IgD-negative memory B cell (primary cell): ENCODE measurements at regions not wholly inside any gene's neighbourhood (a gene's known extent, or its start where the extent isn't known, plus 50 kb on each side); places are given as distances from the start of the nearest gene placed in this dataset.

Experiments
- H3K27ac Mint-ChIP-seq, 3 donors: one replicate each; pipeline ENCODE4 v1.8.0; 2020 to 2022; ENCODE audit warnings: mild to moderate bottlenecking in 3 of 3, mixed read lengths in 3 of 3, moderate library complexity in 1 of 3
- H3K27me3 Mint-ChIP-seq: one replicate; pipeline ENCODE4 v1.8.0; 2021; ENCODE audit warnings: mixed read lengths
- H3K36me3 Mint-ChIP-seq: one replicate; pipeline ENCODE4 v1.8.0; 2020; ENCODE audit warnings: mild to moderate bottlenecking, mixed read lengths
- H3K4me1 Mint-ChIP-seq, 3 donors: one replicate each; pipeline ENCODE4 v1.8.0; 2020 to 2022; ENCODE audit warnings: mixed read lengths in 3 of 3, mild to moderate bottlenecking in 1 of 3
- H3K4me3 Mint-ChIP-seq, 4 donors: one replicate each; pipeline ENCODE4 v1.8.0; 2020 to 2022; ENCODE audit warnings: mild to moderate bottlenecking in 4 of 4, mixed read lengths in 4 of 4, moderate library complexity in 3 of 4
- H3K9me3 Mint-ChIP-seq, 3 donors: one replicate each; pipeline ENCODE4 v1.8.0; 2020 to 2021; ENCODE audit warnings: mixed read lengths in 3 of 3, mild to moderate bottlenecking in 1 of 3

GRCh38 chr3:16114930-16115329 lies 59.5 kb upstream of the GALNT15 start:
- no peak overlapping the region for H3K27ac Mint-ChIP-seq
- H3K4me3 Mint-ChIP-seq: no peak overlapping the region
- no peaks in the 10 kb centered on the region for H3K4me1 Mint-ChIP-seq
- peaks cover 4% of the 10 kb centered on the region for H3K27me3 Mint-ChIP-seq
- peaks cover 6% of the 10 kb centered on the region for H3K36me3 Mint-ChIP-seq
- peaks cover 1 to 6% (median 5%) of the 10 kb centered on the region in 3 donors for H3K9me3 Mint-ChIP-seq

- peaks cover 0 to 3% (median 0%) of the 10 kb centered on the region in 3 donors for H3K9me3 Mint-ChIP-seq
- H3K27me3 Mint-ChIP-seq: peaks cover 4% of the 10 kb centered on the region
- no peaks in the 10 kb centered on the region for H3K4me1 Mint-ChIP-seq
- H3K27ac Mint-ChIP-seq: no peak overlapping the region
- no peak overlapping the region for H3K4me3 Mint-ChIP-seq
- peaks cover 6% of the 10 kb centered on the region for H3K36me3 Mint-ChIP-seq
These were observed 56.1 kb upstream of the GALNT15 start for GRCh38 chr3:16118396-16118795.

- peak overlapping the region in 1 of 3 donors; percentile 24 for H3K27ac Mint-ChIP-seq
- H3K36me3 Mint-ChIP-seq: peaks cover 2% of the 10 kb centered on the region
- no peak overlapping the region for H3K4me3 Mint-ChIP-seq
- peaks cover 4% of the 10 kb centered on the region for H3K27me3 Mint-ChIP-seq
- no peaks in the 10 kb centered on the region for H3K4me1 Mint-ChIP-seq
- H3K9me3 Mint-ChIP-seq: peaks cover 0 to 3% (median 0%) of the 10 kb centered on the region in 3 donors
These were observed 54.6 kb upstream of the GALNT15 start for GRCh38 chr3:16119887-16120286.

GRCh38 chr3:16121391-16121790 lies 53.1 kb upstream of the GALNT15 start:
- peaks cover 2% of the 10 kb centered on the region for H3K36me3 Mint-ChIP-seq
- no peaks in the 10 kb centered on the region for H3K4me1 Mint-ChIP-seq
- H3K27ac Mint-ChIP-seq: no peak overlapping the region
- peaks cover 0 to 3% (median 0%) of the 10 kb centered on the region in 3 donors for H3K9me3 Mint-ChIP-seq
- no peaks in the 10 kb centered on the region for H3K27me3 Mint-ChIP-seq
- no peak overlapping the region for H3K4me3 Mint-ChIP-seq

GRCh38 chr3:16122155-16122554 lies 52.3 kb upstream of the GALNT15 start:
- H3K36me3 Mint-ChIP-seq: peaks cover 2% of the 10 kb centered on the region
- no peak overlapping the region for H3K4me3 Mint-ChIP-seq
- H3K27me3 Mint-ChIP-seq: no peaks in the 10 kb centered on the region
- no peak overlapping the region for H3K27ac Mint-ChIP-seq
- H3K4me1 Mint-ChIP-seq: no peaks in the 10 kb centered on the region
- H3K9me3 Mint-ChIP-seq: peaks cover 0 to 3% (median 0%) of the 10 kb centered on the region in 3 donors

GRCh38 chr3:16122661-16123060 lies 51.8 kb upstream of the GALNT15 start:
- Mint-ChIP-seq H3K27ac (no peak overlapping the region), H3K9me3 (peaks cover 0 to 3% (median 0%) of the 10 kb centered on the region in 3 donors), H3K36me3 (peaks cover 2% of the 10 kb centered on the region), H3K4me1 (no peaks in the 10 kb centered on the region), H3K4me3 (peak overlapping the region in 1 of 4 donors; percentile 9), H3K27me3 (peaks cover 1% of the 10 kb centered on the region)

- Mint-ChIP-seq H3K4me1 (no peaks in the 10 kb centered on the region), H3K27ac (no peak overlapping the region), H3K27me3 (peaks cover 2% of the 10 kb centered on the region), H3K9me3 (peaks cover 0 to 3% (median 0%) of the 10 kb centered on the region in 3 donors), H3K36me3 (no peaks in the 10 kb centered on the region), H3K4me3 (no peak overlapping the region)
These were observed 49.8 kb upstream of the GALNT15 start for GRCh38 chr3:16124636-16125035.
